ENCODE measurements at regions not wholly inside any gene's neighbourhood (a gene's known extent, or its start where the extent isn't known, plus 50 kb on each side); places are given as distances from the start of the nearest gene placed in this dataset.
"Not testable (repeated sequence)": the region's sequence is repeated elsewhere in the genome, so short reads cannot be mapped to it uniquely, and the experiment has no call there.

DNA sequence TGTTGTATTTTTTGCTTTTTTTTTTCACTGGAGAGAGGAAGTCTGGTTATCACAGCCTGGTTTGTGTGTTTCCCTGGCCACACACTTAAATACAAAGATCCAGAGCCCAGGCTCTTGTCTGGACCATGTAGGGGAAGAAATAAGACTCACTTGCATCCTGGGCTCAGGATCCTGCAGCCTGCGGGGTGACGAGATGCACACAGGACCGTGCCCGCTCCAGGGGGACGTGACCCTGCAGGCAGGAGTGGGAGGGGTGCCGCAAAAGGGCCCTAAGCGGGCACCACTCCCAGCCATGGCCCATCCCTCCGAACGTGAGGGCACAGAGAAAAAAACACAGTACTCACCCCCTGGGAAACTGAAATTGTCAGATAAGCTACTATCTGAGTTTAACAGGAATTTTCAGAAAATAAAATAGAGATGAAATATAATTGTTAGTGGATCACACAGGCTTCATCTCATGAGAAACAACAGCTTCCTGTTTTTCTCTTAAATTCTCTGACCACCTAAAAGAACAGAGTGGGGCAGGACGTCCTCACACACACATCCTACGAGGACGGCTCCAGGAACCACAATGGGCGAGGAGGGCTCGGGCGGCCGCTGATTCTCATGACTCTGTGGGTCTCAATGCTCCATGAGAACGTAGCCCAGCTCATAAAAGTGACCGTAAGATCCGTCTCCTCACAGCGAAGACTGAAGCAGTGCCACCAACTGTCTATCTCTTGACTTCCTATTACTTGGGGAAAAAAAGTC, 142.6 kb upstream of the ALKAL2 start:
- Mint-ChIP-seq H3K4me3 (peak overlapping the region; percentile 74 to 94 (median 92)), H3K9me3 (no peaks in the 10 kb centered on the region), H3K4me1 (peaks cover 22 to 30% (median 24%) of the 10 kb centered on the region in 3 donors), H3K27ac (peak overlapping the region; percentile 79 to 97 (median 90)), H3K36me3 (peaks cover 3% of the 10 kb centered on the region), H3K27me3 (no peaks in the 10 kb centered on the region)

DNA sequence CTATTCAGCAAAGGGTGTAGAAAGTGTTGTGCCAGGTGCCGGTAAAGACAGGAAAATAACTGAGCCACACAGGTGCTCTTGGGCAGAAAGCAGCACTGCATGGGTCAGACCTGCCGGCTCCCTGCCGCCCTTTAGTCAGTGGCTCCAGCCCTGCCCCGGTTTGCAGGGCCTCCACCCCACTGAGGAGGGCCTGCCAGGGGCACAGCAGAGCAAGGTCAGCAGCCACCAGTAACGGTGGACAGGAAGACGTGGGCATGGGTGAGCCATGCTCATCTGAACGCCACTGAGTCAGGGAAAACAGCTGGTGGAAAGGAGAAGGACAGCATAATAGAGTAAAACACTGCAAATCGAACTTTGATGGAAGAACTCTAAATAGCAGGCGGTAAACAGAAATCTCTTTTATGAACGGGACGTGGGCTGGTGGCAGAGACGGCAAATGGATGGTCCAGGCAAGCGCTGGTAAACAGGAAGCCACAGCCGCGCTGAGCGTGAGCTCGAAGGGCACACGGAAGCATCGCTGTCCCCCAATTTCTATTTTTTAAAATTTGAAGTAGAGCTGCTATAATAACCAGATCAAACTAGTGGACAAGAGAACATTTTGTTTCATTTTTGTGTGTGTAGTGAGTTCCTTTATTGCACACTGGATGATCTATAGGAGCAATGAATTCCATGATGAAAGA, 141.8 kb upstream of the ALKAL2 start:
- Mint-ChIP-seq H3K27me3 (no peaks in the 10 kb centered on the region), H3K4me3 (peak overlapping the region; percentile 74 to 94 (median 92)), H3K4me1 (peaks cover 20 to 27% (median 24%) of the 10 kb centered on the region in 3 donors), H3K9me3 (no peaks in the 10 kb centered on the region), H3K36me3 (peaks cover 3% of the 10 kb centered on the region), H3K27ac (peak overlapping the region; percentile 79 to 97 (median 90))

DNA sequence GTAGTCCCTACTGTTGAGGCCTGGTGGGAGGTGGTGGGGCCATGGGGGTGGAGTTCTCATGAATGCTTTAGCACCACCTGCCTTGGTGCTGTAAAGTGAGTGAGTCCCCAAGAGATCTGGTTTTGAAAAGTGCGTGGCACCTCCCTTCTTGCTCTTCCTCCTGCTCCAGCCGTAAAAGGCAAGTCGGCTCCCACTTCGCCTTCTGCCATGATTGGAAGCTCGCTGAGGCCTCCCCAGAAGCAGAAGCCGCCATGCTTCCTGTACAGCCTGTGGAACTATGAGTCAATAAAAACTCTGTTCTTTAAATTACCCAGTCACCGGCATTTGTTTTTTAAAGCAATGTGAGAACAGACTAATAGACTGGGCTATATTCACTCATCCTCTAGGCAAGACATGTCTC, 141.3 kb upstream of the ALKAL2 start:
- Mint-ChIP-seq H3K9me3 (no peaks in the 10 kb centered on the region), H3K4me3 (peak overlapping the region; percentile 74 to 94 (median 92)), H3K27me3 (no peaks in the 10 kb centered on the region), H3K4me1 (peaks cover 17 to 22% (median 21%) of the 10 kb centered on the region in 3 donors), H3K27ac (peak overlapping the region; percentile 79 to 97 (median 90)), H3K36me3 (peaks cover 3% of the 10 kb centered on the region)

DNA sequence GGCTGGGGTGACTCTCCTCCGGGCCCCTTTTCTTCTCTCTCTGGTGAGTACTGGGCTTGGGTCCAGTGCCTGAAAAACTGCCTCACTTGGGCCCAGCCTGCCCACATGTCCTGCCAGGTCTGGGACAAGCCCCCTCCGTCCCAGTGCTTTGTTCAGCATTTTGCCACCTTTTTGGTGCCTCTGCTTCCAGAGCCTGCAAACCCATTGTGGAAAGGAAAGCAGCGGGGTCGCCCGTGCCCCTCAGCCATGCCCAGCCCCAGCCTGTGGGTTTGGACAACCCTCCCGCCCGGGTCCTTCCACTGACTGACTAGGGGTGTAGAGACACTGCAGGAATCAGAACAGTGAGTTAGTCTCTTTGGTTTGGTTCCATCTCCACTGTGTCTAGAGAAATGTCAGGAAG, 140.7 kb upstream of the ALKAL2 start:
- no peaks in the 10 kb centered on the region for H3K27me3 Mint-ChIP-seq
- H3K9me3 Mint-ChIP-seq: no peaks in the 10 kb centered on the region
- H3K27ac Mint-ChIP-seq: no peak overlapping the region
- peaks cover 14 to 24% (median 18%) of the 10 kb centered on the region in 3 donors for H3K4me1 Mint-ChIP-seq
- no peak overlapping the region for H3K4me3 Mint-ChIP-seq
- peaks cover 3% of the 10 kb centered on the region for H3K36me3 Mint-ChIP-seq

GRCh38 chr2:426696-427095, 138.8 kb upstream of the ALKAL2 start:
- H3K9me3 Mint-ChIP-seq, H3K4me3 Mint-ChIP-seq, H3K27ac Mint-ChIP-seq, H3K27me3 Mint-ChIP-seq, H3K36me3 Mint-ChIP-seq: not testable (repeated sequence)
- peaks cover 14 to 25% (median 18%) of the 10 kb centered on the region in 3 donors for H3K4me1 Mint-ChIP-seq

- H3K9me3 Mint-ChIP-seq: no peaks in the 10 kb centered on the region
- H3K4me3 Mint-ChIP-seq: no peak overlapping the region
- no peaks in the 10 kb centered on the region for H3K27me3 Mint-ChIP-seq
- H3K27ac Mint-ChIP-seq: no peak overlapping the region
- peaks cover 14 to 24% (median 17%) of the 10 kb centered on the region in 3 donors for H3K4me1 Mint-ChIP-seq
- H3K36me3 Mint-ChIP-seq: peaks cover 3% of the 10 kb centered on the region
Observed at GRCh38 chr2:425947-426346, 138.1 kb upstream of the ALKAL2 start.

DNA sequence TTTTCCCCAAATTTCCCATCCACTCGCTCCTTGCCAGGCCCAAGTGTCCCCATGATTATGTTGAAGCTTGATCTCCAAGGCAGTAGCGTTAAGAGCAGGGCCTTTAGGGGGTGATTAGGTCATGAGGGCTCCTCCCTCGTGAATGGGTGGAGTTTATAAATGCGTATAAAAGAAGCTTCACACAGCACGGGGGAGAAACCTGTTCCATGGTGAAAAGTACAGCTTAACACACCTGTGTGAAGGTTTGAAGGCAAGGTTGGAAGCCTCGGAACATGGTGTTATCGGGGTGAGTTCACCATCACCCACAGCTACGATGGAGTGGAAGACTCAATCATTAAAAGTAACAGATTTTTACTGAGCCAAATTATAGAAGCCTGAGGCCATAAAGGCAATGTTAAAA, 137.4 kb upstream of the ALKAL2 start:
- Mint-ChIP-seq H3K9me3 (no peaks in the 10 kb centered on the region), H3K27me3 (no peaks in the 10 kb centered on the region), H3K27ac (no peak overlapping the region), H3K4me3 (no peak overlapping the region), H3K4me1 (peaks cover 10 to 17% (median 11%) of the 10 kb centered on the region in 3 donors), H3K36me3 (peaks cover 3% of the 10 kb centered on the region)

DNA sequence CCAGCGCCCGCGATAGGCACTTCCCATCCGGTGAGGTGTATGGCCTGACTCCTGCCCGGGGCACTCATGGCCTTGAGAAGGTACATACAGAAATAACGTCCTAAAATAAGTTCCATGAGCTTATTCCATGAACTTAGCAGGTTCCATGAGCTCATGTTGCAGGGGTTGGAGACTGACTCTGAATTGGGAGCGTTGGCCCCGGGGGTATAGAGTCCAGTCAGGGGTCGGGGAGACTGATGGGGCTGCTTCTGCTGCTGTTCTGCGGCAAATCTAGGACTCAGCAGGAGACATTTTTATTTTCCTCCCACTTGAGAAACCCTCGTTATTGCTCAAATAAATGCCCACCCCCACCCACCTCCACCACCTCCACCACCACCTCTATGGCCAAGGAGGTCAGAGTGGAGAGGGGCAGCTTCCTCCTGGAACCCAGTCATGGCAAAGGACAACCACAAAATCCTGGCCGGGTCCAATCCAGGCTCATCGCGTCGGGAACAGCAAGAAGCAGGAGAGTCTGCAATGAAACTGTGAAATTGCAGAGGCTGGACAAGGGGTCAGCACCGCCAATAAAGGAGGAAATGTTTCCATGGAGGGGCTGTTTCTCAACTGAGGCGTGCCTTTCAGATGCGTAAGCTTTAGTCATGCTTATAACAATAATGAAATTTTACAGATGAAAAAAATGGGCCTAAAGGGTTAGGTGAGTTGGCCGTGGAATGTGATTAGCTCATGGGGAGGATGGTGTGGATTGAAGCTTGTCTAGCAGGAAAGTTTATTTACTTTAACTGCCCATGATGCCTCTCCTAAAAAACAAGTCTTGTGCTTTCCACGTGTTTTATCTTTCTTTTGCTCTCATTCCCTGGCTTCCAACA, 136.6 kb upstream of the ALKAL2 start:
- Mint-ChIP-seq H3K27me3 (no peaks in the 10 kb centered on the region), H3K36me3 (peaks cover 3% of the 10 kb centered on the region), H3K9me3 (no peaks in the 10 kb centered on the region), H3K27ac (no peak overlapping the region), H3K4me3 (no peak overlapping the region), H3K4me1 (peaks cover 3 to 10% (median 4%) of the 10 kb centered on the region in 3 donors)

- no peaks in the 10 kb centered on the region for H3K9me3 Mint-ChIP-seq
- peaks cover 0 to 4% (median 0%) of the 10 kb centered on the region in 3 donors for H3K4me1 Mint-ChIP-seq
- peak overlapping the region in 1 of 3 donors; percentile 31 for H3K27ac Mint-ChIP-seq
- H3K36me3 Mint-ChIP-seq: peaks cover 3% of the 10 kb centered on the region
- peaks cover 2% of the 10 kb centered on the region for H3K27me3 Mint-ChIP-seq
- H3K4me3 Mint-ChIP-seq: no peak overlapping the region
Observed at GRCh38 chr2:423479-423878, 135.6 kb upstream of the ALKAL2 start.

- H3K27me3 Mint-ChIP-seq: peaks cover 2% of the 10 kb centered on the region
- H3K4me1 Mint-ChIP-seq: peaks cover 0 to 4% (median 0%) of the 10 kb centered on the region in 3 donors
- no peak overlapping the region for H3K4me3 Mint-ChIP-seq
- no peaks in the 10 kb centered on the region for H3K36me3 Mint-ChIP-seq
- peak overlapping the region in 1 of 3 donors; percentile 31 for H3K27ac Mint-ChIP-seq
- H3K9me3 Mint-ChIP-seq: no peaks in the 10 kb centered on the region
Observed at GRCh38 chr2:422676-423435, 135.0 kb upstream of the ALKAL2 start.

DNA sequence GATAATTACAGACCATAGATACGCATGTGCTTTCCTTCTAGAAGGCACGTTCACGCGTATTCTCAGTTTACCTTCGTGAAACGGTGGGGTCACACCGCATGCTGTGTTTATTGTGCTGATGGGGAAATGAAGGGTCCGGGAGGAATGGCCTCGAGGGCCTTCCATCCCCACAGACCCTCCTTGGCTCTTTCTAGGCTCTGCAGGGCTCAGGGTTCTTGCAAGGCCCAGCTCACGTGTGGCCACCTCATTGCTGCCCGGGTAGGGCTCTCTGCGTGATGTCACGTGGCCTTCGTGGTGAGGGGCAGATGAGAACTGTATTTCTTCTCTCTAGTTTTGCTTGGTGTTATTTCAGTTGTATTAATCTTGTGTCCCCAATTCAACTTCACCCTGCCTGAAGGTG, 133.5 kb upstream of the ALKAL2 start:
- Mint-ChIP-seq H3K9me3 (no peaks in the 10 kb centered on the region), H3K27ac (peak overlapping the region in 1 of 3 donors; percentile 54), H3K4me1 (peaks cover 0 to 4% (median 0%) of the 10 kb centered on the region in 3 donors), H3K36me3 (no peaks in the 10 kb centered on the region), H3K4me3 (peak overlapping the region in 1 of 4 donors; percentile 56), H3K27me3 (peaks cover 4% of the 10 kb centered on the region)

DNA sequence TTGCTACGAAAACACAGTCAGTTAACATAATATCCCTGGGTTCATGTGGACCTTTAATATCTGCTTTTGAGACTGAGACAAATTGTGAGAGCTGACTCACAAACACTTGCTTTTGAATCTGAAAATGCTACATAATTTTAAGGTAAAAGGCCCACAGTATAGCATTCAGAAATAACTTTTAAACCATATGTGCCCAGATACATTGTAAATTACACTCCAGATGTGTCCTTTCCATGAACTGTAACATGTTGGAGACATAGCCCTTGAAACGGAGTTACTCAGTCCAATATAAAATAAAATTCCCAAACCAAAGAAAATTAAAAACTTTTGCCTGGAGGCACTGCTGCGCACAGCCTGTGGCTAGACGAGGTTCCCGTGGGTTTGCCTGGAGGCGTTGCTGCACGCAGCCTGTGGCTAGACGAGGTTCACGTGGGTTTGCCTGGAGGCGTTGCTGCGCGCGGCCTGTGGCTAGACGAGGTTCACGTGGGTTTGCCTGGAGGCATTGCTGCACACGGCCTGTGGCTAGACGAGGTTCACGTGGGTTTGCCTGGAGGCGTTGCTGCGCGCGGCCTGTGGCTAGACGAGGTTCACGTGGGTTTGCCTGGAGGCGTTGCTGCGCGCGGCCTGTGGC, 131.9 kb upstream of the ALKAL2 start:
- Mint-ChIP-seq H3K36me3 (no peaks in the 10 kb centered on the region), H3K9me3 (no peaks in the 10 kb centered on the region), H3K4me1 (peaks cover 0 to 4% (median 0%) of the 10 kb centered on the region in 3 donors), H3K27me3 (peaks cover 4% of the 10 kb centered on the region), H3K4me3 (no peak overlapping the region), H3K27ac (no peak overlapping the region)

- no peak overlapping the region for H3K27ac Mint-ChIP-seq
- H3K9me3 Mint-ChIP-seq: peaks cover 0 to 3% (median 0%) of the 10 kb centered on the region in 3 donors
- peaks cover 6% of the 10 kb centered on the region for H3K27me3 Mint-ChIP-seq
- no peaks in the 10 kb centered on the region for H3K36me3 Mint-ChIP-seq
- H3K4me1 Mint-ChIP-seq: no peaks in the 10 kb centered on the region
- H3K4me3 Mint-ChIP-seq: no peak overlapping the region
Observed at GRCh38 chr2:417662-418061, 129.8 kb upstream of the ALKAL2 start.

- H3K27ac Mint-ChIP-seq: no peak overlapping the region
- H3K36me3 Mint-ChIP-seq: no peaks in the 10 kb centered on the region
- peaks cover 8% of the 10 kb centered on the region for H3K27me3 Mint-ChIP-seq
- no peak overlapping the region for H3K4me3 Mint-ChIP-seq
- H3K9me3 Mint-ChIP-seq: peaks cover 0 to 4% (median under 1%) of the 10 kb centered on the region in 3 donors
- H3K4me1 Mint-ChIP-seq: no peaks in the 10 kb centered on the region
Observed at GRCh38 chr2:417006-417405, 129.1 kb upstream of the ALKAL2 start.

All from IgD-negative memory B cell (primary cell).